ENCODE measurements at regions not wholly inside any gene's neighbourhood (a gene's known extent, or its start where the extent isn't known, plus 50 kb on each side); places are given as distances from the start of the nearest gene placed in this dataset.

DNA sequence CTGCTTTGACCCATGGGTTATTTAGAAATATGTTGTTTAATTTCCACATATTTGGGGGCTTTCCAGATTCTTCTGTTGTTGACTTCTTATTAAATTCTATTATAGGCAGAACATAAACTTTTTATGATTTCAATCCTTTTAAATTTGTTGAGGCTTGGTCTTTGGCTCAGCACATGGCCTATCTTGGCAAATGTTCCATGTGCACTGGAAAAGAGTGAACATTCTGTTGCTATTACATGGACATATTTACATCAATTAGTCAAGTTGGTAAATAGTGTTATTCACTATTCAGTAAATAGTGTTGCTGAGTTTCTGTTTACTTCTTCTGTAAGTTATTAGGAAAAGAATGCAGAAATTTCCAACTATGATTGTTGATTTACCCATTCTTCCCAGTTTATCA, 75.4 kb downstream of the ETS2 start:
- TF ChIP-seq, protein P1, sequence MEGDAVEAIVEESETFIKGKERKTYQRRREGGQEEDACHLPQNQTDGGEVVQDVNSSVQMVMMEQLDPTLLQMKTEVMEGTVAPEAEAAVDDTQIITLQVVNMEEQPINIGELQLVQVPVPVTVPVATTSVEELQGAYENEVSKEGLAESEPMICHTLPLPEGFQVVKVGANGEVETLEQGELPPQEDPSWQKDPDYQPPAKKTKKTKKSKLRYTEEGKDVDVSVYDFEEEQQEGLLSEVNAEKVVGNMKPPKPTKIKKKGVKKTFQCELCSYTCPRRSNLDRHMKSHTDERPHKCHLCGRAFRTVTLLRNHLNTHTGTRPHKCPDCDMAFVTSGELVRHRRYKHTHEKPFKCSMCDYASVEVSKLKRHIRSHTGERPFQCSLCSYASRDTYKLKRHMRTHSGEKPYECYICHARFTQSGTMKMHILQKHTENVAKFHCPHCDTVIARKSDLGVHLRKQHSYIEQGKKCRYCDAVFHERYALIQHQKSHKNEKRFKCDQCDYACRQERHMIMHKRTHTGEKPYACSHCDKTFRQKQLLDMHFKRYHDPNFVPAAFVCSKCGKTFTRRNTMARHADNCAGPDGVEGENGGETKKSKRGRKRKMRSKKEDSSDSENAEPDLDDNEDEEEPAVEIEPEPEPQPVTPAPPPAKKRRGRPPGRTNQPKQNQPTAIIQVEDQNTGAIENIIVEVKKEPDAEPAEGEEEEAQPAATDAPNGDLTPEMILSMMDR (IDR thresholded peaks at IDR 0.05; ENCODE audit: low read depth, low read length, poor library complexity, severe bottlenecking), result no peak
- no peak for TF ChIP-seq EZH2phosphoT487 (IDR thresholded peaks at IDR 0.05; ENCODE audit: borderline replicate concordance, low read length)
